H1 (cell line): ENCODE measurements at regions not wholly inside any gene's neighbourhood (a gene's known extent, or its start where the extent isn't known, plus 50 kb on each side); places are given as distances from the start of the nearest gene placed in this dataset.

Experiments used
- ATF3 ChIP-seq: IDR thresholded peaks from 2 replicates; pipeline ENCODE4 v1.6.1; 2011; ENCODE audit warnings: low read depth, mild to moderate bottlenecking, low read length; ENCODE audit not compliant: insufficient read depth
- CTCF ChIP-seq, 3 experiments: IDR thresholded peaks; 1 replicate in 2 of 3; 2 replicates in 1 of 3; pipeline versions ENCODE4 v1.5.1 to v1.6.1; 2011; ENCODE audit warnings: low read length in 3 of 3, mild to moderate bottlenecking in 3 of 3, inconsistent platforms in 2 of 3, low read depth in 1 of 3, moderate library complexity in 1 of 3; ENCODE audit not compliant: insufficient read depth in 1 of 3; ENCODE audit errors: control extremely low read depth in 1 of 3
- E2F6 ChIP-seq: IDR thresholded peaks from 2 replicates; pipeline ENCODE4 v1.6.1; 2012; ENCODE audit warnings: inconsistent platforms
- EZH2 ChIP-seq: fragments of 200-600 bp; sonication (generic); IDR thresholded peaks from 2 replicates; pipeline ENCODE4 v1.7.1; 2012; ENCODE audit warnings: low read depth, mild to moderate bottlenecking, moderate library complexity, low read length, inconsistent platforms; ENCODE audit not compliant: severe bottlenecking
- HDAC2 ChIP-seq, 2 experiments: fragments of 300-600 bp in 1 of 2; sonication (generic) in 1 of 2; IDR thresholded peaks; 2 replicates each; pipeline ENCODE4 v1.6.1; 2011 to 2012; ENCODE audit warnings: low read depth in 2 of 2, low read length in 2 of 2, mild to moderate bottlenecking in 2 of 2, moderate library complexity in 2 of 2, borderline replicate concordance in 1 of 2, inconsistent platforms in 1 of 2
- NANOG ChIP-seq: IDR thresholded peaks from 2 replicates; pipeline ENCODE4 v1.6.1; 2011; ENCODE audit warnings: low read length, low read depth, mild to moderate bottlenecking, inconsistent platforms; ENCODE audit not compliant: insufficient read depth, poor library complexity, severe bottlenecking
- NRF1 ChIP-seq: IDR thresholded peaks from 2 replicates; pipeline ENCODE4 v1.6.1; 2011; ENCODE audit warnings: mild to moderate bottlenecking, low read depth, low read length, improper control_type of control experiment
- POLR2A ChIP-seq, 2 experiments: IDR thresholded peaks; 1 replicate in 1 of 2; 2 replicates in 1 of 2; pipeline ENCODE4 v1.6.1; 2011; ENCODE audit warnings: low read depth in 2 of 2, low read length in 2 of 2, mild to moderate bottlenecking in 2 of 2; ENCODE audit errors: control extremely low read depth in 1 of 2
- POLR2AphosphoS5 ChIP-seq: IDR thresholded peaks from 2 replicates; pipeline ENCODE4 v1.6.1; 2011; ENCODE audit warnings: low read depth, low read length
- RAD21 ChIP-seq, 2 experiments: IDR thresholded peaks in 1 of 2; conservative IDR thresholded peaks in 1 of 2; 2 replicates each; pipeline ENCODE4 v1.6.1; 2011; ENCODE audit warnings: low read depth in 2 of 2, low read length in 2 of 2, improper control_type of control experiment in 1 of 2, inconsistent platforms in 1 of 2, mild to moderate bottlenecking in 1 of 2, moderate library complexity in 1 of 2
- RNF2 ChIP-seq: fragments of 200-900, 300-1000 bp; sonication (generic); IDR thresholded peaks from 2 replicates; pipeline ENCODE4 v1.7.1; 2016; ENCODE audit warnings: borderline replicate concordance, low read depth, mild to moderate bottlenecking, antibody characterized with exemption, low read length; ENCODE audit not compliant: poor library complexity, severe bottlenecking; ENCODE audit errors: missing control alignments
- SIN3A ChIP-seq, 2 experiments: IDR thresholded peaks in 1 of 2; conservative IDR thresholded peaks in 1 of 2; 2 replicates each; pipeline ENCODE4 v1.6.1; 2011 to 2012; ENCODE audit warnings: low read length in 2 of 2, improper control_type of control experiment in 1 of 2, low read depth in 1 of 2, mild to moderate bottlenecking in 1 of 2

- TF ChIP-seq RAD21 (IDR thresholded peaks at IDR 0.05 in 1 of 2, conservative IDR thresholded peaks at IDR 0.05 in 1 of 2; ENCODE audit: low read depth in 2 of 2, low read length in 2 of 2): peak in 1 of 2 experiments; percentile 21; a peak in 1 of 4 replicates
- no peak for TF ChIP-seq HDAC2 (IDR thresholded peaks at IDR 0.05; ENCODE audit: borderline replicate concordance in 1 of 2, low read depth in 2 of 2, low read length in 2 of 2)
- TF ChIP-seq NRF1: no peak
- no peak for TF ChIP-seq SIN3A (conservative IDR thresholded peaks at IDR 0.05 in 1 of 2, IDR thresholded peaks at IDR 0.05 in 1 of 2; ENCODE audit: low read depth in 1 of 2, low read length in 2 of 2)
- no peak for TF ChIP-seq RNF2
- peak; percentile 74 for TF ChIP-seq NANOG
- no peak for TF ChIP-seq POLR2A (IDR thresholded peaks at IDR 0.05; ENCODE audit: control extremely low read depth in 1 of 2, low read depth in 2 of 2, low read length in 2 of 2)
- TF ChIP-seq E2F6: no peak
- no peak for TF ChIP-seq CTCF (IDR thresholded peaks at IDR 0.05; ENCODE audit: control extremely low read depth in 1 of 3, insufficient read depth in 1 of 3, low read depth in 1 of 3, low read length in 3 of 3)
- TF ChIP-seq POLR2AphosphoS5: no peak
- TF ChIP-seq EZH2: no peak
- TF ChIP-seq ATF3: no peak
These were observed 135.8 kb upstream of the RORA start for GRCh38 chr15:61364871-61365270.
